ENCODE measurements at regions not wholly inside any gene's neighbourhood (a gene's known extent, or its start where the extent isn't known, plus 50 kb on each side); places are given as distances from the start of the nearest gene placed in this dataset.

- no peak for FAIRE-seq
- POLR2A ChIA-PET: no interaction called here
- in situ Hi-C loops (cut with MboI): no loop called here
- Histone ChIP-seq H3K4me3 (no peak overlapping the region), H3K9ac (ENCODE audit: insufficient read depth in 1 of 2, low read depth in 2 of 2, low read length in 2 of 2) (no peak overlapping the region), H2AFZ (ENCODE audit: low read depth, low read length) (no peak overlapping the region), H4K20me1 (replicated peaks; ENCODE audit: control insufficient read depth, insufficient read depth, low read length) (no peaks in the 10 kb centered on the region), H3K9me1 (ENCODE audit: control insufficient read depth, insufficient read depth, low read length) (no peaks in the 10 kb centered on the region), H3K4me2 (ENCODE audit: insufficient read depth, low read length) (no peak overlapping the region), H3K79me2 (ENCODE audit: control insufficient read depth, insufficient read depth, low read length) (no peaks in the 10 kb centered on the region), H3K9me3 (replicated peaks; ENCODE audit: control insufficient read depth, insufficient read depth, low read depth, low read length) (no peaks in the 10 kb centered on the region), H3K27me3 (ENCODE audit: control insufficient read depth in 2 of 2, insufficient read depth in 2 of 2, low read length in 2 of 2) (no peaks in the 10 kb centered on the region), H3K4me1 (replicated peaks in 1 of 2; ENCODE audit: control insufficient read depth in 2 of 2, insufficient read depth in 2 of 2, low read length in 2 of 2) (no peaks in the 10 kb centered on the region), H3K27ac (ENCODE audit: extremely low read depth, low read depth, low read length) (no peak overlapping the region), H3K36me3 (ENCODE audit: control insufficient read depth, insufficient read depth, low read length) (no peaks in the 10 kb centered on the region)
- WGBS (ENCODE audit: insufficient coverage, low coverage, missing lambda C conversion rate): 2% methylated on average over 14 of the region's 14 CpGs
- no peak for DNase-seq (ENCODE audit: extremely low read depth in 1 of 4, low spot score in 3 of 4)
- ATAC-seq: no peak
- intact Hi-C loops (cut with micrococcal nuclease): no loop called here
- CTCF ChIA-PET (ENCODE audit: low intra/inter-chr PET ratio): no interaction called here
- BruUV-seq (replicated peaks): no TSS peak
- no peak for TF ChIP-seq SMC3 (conservative IDR thresholded peaks at IDR 0.05; ENCODE audit: insufficient read depth, low read depth, low read length)
- no peak for TF ChIP-seq HMG20B (CRISPR knock-in tag; IDR thresholded peaks at IDR 0.05)
- TF ChIP-seq, protein P1, sequence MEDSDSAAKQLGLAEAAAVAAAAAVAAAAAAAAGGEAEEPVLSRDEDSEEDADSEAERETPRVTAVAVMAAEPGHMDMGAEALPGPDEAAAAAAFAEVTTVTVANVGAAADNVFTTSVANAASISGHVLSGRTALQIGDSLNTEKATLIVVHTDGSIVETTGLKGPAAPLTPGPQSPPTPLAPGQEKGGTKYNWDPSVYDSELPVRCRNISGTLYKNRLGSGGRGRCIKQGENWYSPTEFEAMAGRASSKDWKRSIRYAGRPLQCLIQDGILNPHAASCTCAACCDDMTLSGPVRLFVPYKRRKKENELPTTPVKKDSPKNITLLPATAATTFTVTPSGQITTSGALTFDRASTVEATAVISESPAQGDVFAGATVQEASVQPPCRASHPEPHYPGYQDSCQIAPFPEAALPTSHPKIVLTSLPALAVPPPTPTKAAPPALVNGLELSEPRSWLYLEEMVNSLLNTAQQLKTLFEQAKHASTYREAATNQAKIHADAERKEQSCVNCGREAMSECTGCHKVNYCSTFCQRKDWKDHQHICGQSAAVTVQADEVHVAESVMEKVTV (CRISPR knock-in tag; IDR thresholded peaks at IDR 0.05): no peak
- no peak for TF ChIP-seq PHF21A (IDR thresholded peaks at IDR 0.05; ENCODE audit: borderline replicate concordance, low read depth)
- no peak for TF ChIP-seq MCM5 (IDR thresholded peaks at IDR 0.05; ENCODE audit: low read depth)
- TF ChIP-seq TRIM28 (IDR thresholded peaks at IDR 0.05): no peak
- TF ChIP-seq CBX2 (IDR thresholded peaks at IDR 0.05; ENCODE audit: insufficient read depth, low read length, poor library complexity, severe bottlenecking): no peak
- TF ChIP-seq ZNF668 (CRISPR knock-in tag; IDR thresholded peaks at IDR 0.05): no peak
- TF ChIP-seq, protein P2, sequence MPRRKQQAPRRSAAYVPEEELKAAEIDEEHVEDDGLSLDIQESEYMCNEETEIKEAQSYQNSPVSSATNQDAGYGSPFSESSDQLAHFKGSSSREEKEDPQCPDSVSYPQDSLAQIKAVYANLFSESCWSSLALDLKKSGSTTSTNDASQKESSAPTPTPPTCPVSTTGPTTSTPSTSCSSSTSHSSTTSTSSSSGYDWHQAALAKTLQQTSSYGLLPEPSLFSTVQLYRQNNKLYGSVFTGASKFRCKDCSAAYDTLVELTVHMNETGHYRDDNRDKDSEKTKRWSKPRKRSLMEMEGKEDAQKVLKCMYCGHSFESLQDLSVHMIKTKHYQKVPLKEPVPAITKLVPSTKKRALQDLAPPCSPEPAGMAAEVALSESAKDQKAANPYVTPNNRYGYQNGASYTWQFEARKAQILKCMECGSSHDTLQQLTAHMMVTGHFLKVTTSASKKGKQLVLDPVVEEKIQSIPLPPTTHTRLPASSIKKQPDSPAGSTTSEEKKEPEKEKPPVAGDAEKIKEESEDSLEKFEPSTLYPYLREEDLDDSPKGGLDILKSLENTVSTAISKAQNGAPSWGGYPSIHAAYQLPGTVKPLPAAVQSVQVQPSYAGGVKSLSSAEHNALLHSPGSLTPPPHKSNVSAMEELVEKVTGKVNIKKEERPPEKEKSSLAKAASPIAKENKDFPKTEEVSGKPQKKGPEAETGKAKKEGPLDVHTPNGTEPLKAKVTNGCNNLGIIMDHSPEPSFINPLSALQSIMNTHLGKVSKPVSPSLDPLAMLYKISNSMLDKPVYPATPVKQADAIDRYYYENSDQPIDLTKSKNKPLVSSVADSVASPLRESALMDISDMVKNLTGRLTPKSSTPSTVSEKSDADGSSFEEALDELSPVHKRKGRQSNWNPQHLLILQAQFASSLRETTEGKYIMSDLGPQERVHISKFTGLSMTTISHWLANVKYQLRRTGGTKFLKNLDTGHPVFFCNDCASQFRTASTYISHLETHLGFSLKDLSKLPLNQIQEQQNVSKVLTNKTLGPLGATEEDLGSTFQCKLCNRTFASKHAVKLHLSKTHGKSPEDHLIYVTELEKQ (CRISPR knock-in tag; IDR thresholded peaks at IDR 0.05): no peak
- TF ChIP-seq, protein P3, sequence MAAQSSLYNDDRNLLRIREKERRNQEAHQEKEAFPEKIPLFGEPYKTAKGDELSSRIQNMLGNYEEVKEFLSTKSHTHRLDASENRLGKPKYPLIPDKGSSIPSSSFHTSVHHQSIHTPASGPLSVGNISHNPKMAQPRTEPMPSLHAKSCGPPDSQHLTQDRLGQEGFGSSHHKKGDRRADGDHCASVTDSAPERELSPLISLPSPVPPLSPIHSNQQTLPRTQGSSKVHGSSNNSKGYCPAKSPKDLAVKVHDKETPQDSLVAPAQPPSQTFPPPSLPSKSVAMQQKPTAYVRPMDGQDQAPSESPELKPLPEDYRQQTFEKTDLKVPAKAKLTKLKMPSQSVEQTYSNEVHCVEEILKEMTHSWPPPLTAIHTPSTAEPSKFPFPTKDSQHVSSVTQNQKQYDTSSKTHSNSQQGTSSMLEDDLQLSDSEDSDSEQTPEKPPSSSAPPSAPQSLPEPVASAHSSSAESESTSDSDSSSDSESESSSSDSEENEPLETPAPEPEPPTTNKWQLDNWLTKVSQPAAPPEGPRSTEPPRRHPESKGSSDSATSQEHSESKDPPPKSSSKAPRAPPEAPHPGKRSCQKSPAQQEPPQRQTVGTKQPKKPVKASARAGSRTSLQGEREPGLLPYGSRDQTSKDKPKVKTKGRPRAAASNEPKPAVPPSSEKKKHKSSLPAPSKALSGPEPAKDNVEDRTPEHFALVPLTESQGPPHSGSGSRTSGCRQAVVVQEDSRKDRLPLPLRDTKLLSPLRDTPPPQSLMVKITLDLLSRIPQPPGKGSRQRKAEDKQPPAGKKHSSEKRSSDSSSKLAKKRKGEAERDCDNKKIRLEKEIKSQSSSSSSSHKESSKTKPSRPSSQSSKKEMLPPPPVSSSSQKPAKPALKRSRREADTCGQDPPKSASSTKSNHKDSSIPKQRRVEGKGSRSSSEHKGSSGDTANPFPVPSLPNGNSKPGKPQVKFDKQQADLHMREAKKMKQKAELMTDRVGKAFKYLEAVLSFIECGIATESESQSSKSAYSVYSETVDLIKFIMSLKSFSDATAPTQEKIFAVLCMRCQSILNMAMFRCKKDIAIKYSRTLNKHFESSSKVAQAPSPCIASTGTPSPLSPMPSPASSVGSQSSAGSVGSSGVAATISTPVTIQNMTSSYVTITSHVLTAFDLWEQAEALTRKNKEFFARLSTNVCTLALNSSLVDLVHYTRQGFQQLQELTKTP (IDR thresholded peaks at IDR 0.05; ENCODE audit: low read depth in 1 of 2, partially characterized antibody in 2 of 2): no peak
- no peak for TF ChIP-seq PTRF (tag; IDR thresholded peaks at IDR 0.05)
Measured at GRCh38 chr16:60120586-60120985, 1386.5 kb upstream of the GOT2 start.
